SIG-M5 (cell line): ENCODE measurements at regions not wholly inside any gene's neighbourhood (a gene's known extent, or its start where the extent isn't known, plus 50 kb on each side); places are given as distances from the start of the nearest gene placed in this dataset.
"Not testable (repeated sequence)": the region's sequence is repeated elsewhere in the genome, so short reads cannot be mapped to it uniquely, and the experiment has no call there.

Experiments used
- DNase-seq: peaks from one replicate; lab custom pipeline; 2025; lab: John Stamatoyannopoulos, UW

- DNase-seq: not testable (repeated sequence)
Measured at GRCh38 chr1:222470252-222470805, 77.6 kb downstream of the HHIPL2 start.

DNA sequence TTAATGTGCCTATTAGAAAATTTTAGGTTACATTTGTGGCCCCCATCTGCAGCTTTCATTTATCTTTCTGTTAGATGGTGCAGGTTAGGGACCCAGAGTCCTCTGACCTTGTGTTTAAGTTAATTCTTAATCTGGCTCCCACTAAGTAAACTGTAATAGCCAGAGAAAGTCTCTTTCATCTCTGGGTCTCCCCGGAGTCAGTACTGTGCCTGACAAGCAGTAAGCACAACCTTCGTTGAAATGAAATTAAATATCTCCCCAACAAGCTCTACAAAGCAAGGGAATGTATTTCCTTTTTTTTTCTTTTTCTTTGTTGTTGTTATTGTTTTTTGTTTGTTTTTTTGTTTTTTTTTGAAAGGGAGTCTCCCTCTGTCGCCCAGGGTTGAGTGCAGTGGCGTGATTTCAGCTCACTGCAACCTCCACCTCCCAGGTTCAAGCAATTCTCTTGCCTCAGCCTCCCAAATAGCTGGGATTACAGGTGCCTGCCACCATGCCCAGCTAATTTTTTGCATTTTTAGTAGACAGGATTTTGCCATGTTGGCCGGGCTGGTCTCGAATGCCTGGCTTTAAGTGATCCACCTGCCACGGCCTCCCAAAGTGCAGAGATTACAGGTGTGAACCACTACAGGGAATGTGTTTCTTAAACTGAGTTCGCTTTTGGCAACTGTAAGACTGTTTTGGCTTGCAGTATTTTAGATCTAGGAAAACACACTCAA lies 81.6 kb downstream of the HHIPL2 start:
- DNase-seq: no peak

DNA sequence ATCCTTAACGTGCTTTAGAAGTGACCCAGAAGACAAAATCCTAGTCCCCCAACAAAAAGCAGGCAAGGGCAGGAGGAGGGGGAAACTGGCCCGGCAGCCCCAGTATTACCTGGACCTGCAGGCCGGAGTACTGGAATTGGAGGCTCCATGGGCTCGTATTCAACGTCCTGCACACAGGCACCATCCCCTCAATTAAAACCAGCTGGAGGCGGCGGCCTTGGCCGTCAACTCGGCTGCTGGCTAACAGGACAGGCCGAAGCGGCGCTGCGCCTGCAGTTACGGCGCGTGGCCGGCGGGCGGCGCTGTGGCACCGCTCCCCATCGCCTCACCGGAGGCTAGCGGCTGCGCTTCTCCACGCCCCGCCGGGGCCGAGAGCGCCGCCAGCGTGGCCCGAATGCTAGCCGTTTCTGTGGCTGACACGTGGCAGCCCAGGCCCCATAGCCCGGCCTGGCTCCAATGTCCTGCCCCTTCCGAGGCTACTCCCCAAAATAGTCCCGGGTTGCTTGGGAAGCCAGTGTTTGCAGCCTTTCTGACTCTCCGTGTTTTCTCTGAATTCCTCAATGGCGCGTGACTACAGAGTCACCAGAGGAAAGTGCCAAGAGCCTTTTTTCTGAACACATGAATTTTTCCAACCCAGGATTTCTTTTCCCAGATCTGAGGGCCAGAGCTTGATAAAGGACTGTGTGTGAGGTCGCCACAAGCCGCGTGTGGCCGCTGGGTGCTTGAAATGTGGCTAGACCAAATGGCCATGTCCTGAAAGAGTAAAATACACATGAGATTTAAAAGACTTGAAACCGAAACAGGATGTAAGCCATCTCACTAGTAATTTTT lies 82.5 kb downstream of the HHIPL2 start:
- peak; percentile 32 for DNase-seq

DNA sequence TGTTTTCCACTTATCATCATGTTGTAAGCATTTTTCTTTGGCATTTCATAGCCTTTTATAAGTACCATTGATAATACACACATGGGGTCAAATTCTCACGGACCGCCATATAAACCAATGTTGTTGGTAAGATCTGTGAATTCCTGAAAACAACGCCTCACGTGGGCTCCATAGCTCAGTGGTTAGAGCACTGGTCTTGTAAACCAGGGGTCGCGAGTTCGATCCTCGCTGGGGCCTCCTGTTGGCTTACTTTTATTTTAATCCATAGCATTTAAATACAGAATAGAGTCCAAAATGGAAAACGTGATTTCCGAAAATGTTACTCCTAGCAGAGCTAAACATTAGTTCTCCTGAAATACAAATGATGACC lies 83.1 kb downstream of the HHIPL2 start:
- peak; percentile 37 for DNase-seq

GRCh38 chr1:222463059-222463730 lies 84.7 kb downstream of the HHIPL2 start:
- no peak for DNase-seq

DNA sequence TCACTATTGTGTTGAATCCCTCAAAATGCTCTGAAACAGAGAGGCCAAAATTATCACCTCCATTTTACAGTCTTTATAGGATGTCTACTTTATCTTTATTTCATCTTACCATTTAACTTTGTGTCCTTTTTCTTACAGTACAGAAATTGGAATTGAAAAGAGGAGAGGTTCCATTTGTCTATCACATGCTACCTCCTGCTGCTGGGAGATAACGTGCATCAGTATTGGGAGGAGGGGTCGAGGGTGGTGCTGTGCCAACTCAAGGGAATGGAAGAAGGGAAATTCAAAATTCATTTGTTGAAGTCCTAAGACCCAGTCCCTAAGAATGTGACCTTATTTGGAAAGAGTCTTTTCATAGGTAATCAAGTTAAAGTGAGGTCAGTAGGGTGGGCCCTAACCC lies 85.3 kb downstream of the HHIPL2 start:
- no peak for DNase-seq

DNA sequence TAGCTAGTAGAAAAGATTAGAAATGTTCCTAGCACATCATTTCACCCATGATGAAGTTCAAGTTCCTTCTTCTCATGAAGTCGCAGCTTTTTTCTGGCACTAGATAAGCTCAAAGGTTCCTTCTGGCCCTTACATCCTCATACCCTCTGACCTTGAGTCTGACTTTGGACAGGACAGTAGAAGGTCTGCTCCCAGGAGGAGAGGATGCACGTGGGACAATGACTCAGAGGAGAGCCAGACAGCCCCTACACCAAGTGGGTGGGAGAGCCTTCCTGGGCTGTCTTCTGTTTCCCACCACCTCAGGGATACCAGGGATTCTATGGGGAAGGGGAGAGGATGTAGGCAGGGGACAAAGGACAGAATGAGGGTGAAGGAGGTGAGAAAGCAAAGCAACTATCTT lies 86.0 kb downstream of the HHIPL2 start:
- no peak for DNase-seq

DNA sequence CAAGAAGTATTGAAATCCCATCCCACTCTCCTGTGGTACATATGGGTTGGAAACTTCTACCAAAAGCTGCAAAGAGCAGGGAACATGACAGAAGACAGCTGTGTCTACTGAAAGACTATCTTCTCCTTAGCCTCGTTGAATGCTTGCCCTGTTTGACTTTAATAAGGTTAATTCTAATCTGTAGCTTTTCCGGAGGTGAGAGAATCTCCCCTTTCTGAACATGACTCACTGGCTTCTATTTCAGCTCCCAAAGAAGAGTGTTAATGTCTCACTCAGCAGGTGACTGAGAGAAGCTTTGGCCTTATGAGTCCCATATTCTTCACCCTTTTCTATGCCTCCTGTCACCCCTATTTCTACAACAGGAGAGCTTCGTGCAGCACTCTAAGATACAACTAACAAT lies 88.3 kb downstream of the HHIPL2 start:
- DNase-seq: no peak

GRCh38 chr1:222457513-222457912 lies 90.4 kb downstream of the HHIPL2 start:
- DNase-seq: no peak

GRCh38 chr1:222457084-222457483 lies 90.8 kb downstream of the HHIPL2 start:
- no peak for DNase-seq

GRCh38 chr1:222455188-222455879 lies 92.6 kb downstream of the HHIPL2 start:
- peak; percentile 93 for DNase-seq

DNA sequence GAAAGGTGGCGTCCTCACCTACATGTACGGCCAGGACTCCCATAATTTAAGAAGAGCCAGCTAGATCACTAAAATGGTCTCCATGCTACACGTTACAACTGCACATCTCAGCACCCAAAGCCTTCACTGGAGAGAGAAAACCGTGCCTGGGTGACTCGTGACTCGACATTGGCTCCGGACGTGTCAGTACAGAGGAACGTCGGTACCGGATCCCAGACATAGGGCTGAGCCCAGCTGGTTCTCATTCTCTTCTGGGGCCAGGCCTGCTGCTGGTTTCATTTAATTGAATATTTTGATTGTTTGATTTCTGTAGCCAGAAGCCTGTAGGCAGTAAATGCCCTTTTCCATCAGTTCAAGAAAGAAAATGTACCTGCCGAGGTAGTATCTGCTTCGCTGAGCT lies 93.1 kb downstream of the HHIPL2 start:
- DNase-seq: no peak

DNA sequence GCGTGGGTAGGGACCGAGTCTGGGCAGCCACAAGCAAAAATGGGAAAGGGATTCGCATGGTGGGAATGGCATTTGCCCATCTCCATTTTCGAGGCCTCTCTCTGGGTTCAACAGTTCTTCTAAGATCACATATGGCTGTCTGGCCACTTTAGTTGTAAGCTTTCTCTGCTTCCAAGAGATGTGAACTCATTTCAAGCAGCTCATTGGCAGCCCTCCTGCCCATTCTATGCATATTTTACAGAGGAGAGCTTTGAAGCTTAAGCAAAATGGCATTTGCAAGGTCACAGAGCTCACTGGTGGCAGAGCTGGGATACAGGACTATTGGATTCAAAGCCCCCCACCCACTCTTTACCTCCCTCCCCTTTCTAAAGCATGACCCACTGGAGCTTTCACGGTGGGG lies 93.7 kb downstream of the HHIPL2 start:
- DNase-seq: no peak

DNA sequence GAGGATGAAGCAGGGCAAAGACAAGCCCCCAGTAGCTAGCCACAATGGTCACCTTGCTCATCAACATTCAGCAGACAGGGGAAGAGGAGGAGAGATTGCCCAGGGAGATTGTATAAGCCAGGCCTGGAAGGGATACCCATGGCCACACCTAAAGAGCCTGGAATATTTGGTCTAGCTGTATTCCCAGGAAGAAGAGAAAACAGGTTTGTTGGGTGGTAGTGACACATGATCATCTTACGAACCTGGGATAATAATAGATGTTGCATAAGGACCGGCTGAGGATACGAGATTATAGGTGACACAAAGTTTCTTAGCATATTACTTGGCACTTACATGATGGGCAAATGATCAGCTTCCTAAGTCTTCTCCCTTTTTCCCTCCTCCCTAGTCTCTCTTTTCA lies 95.9 kb downstream of the HHIPL2 start:
- DNase-seq: no peak

DNA sequence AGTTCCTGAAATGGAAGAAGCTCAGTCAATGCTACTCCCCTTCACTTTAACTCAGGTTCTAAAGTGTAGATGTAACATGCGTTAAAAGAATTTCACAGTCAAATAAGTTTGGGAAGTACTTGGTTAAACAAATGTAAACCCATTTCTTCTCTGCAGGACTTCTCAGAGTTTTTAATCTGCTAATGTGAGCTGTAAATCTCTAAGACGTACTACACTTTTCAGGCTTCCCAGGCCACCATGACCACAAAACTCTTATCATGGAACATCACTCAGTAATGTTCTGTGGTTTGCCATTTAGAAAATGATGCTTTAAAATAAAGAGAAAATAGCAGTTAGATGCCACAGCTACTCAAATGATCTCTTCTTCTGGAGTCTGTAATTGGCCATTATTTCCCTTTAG lies 104.3 kb downstream of the HHIPL2 start:
- no peak for DNase-seq

DNA sequence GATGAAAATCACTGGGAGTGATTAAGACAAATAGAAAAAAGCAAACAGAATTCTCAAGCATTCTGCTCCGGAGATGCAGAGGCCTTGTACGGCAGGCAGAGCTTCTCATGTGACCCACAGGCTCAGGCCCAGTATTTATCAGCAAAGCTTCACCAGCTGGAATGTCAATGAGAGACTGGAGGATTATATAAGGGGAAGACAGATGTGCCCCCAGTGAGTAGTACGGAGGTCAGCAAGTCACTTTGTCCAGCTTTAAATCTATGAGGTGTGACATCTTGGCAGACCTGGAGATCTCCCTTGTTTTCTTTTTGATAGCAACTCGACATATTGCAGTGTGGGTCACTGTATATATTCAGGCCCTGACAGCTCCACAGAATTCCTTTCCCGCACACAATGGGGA lies 106.8 kb downstream of the HHIPL2 start:
- no peak for DNase-seq

GRCh38 chr1:222424826-222425225 lies 123.1 kb downstream of the HHIPL2 start:
- DNase-seq: no peak

- DNase-seq: no peak
Measured at GRCh38 chr1:222421380-222421779, 126.5 kb downstream of the HHIPL2 start.

DNA sequence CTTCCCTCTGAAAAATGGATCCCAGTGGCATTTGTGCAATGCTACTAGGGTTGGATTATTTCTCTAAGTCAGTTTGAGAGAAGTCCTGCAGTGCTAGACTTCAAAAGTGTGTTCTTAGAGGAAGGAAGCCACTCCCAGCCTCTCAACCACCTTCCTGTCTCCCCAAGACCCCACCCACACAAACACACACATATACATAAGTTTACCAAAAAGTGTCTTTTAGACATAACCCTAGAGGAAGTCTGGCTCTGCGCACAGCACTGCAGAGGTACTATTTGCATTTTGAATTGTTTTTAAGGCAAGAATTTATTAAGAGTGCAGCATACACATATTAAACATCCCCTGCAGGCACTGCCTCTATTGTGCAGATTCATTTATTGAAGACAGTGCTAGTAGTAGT lies 127.3 kb downstream of the HHIPL2 start:
- no peak for DNase-seq

DNA sequence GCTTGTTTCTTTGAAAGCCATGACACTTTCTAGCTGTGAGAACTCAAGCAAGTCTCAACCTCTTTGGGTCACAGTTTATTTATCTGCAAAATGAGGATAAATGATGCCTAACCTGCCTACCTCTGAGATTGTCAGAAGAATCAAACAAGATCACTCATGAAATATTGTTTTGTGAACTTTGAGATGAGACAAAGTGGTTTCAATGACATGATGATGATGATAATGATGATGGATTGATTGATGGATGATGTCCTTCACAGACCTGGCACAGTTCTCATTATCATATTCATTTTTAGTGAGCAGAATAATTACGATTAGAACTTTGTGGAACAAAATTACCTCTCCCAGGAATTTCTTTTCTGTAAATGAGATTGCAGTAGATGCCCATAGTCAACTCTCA lies 129.2 kb downstream of the HHIPL2 start:
- no peak for DNase-seq

- DNase-seq: no peak
Measured at GRCh38 chr1:222417264-222417663, 130.6 kb downstream of the HHIPL2 start.
